ENCODE measurements at regions not wholly inside any gene's neighbourhood (a gene's known extent, or its start where the extent isn't known, plus 50 kb on each side); places are given as distances from the start of the nearest gene placed in this dataset.

DNA sequence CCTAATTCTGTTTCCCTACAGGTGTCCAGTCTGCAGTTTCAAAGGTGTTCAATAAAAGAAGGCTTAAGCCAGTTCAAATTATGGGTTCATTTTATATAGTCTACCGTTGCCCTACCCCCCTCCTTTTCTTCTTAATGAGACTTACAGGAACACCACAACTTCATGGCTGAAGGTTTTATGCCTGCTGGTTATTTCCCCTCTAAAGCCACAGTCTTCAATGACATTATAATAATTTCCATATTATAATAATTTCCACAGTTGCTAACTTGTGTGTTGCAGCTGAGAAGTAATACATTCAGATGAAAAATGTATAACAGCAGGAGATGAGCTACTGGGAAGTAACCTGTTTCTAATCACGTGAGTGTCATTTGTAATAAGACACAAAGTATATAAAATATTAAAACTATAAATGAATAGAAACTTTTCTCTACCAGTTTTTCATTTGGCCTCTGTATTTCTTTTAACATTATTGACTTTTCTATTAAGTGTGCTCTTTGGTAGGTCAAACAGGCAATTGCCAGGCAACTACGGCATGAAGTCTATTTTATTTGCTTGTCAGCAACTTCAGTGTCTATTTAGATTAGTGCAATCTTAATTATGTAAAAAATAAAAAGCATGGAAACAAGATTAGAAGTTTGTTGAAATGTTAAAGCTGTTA, 120.5 kb upstream of the HMHB1 start:
- peaks cover 0 to 3% of the 10 kb centered on the region in 2 donors for H3K36me3 Mint-ChIP-seq
- TF ChIP-seq, protein P1, sequence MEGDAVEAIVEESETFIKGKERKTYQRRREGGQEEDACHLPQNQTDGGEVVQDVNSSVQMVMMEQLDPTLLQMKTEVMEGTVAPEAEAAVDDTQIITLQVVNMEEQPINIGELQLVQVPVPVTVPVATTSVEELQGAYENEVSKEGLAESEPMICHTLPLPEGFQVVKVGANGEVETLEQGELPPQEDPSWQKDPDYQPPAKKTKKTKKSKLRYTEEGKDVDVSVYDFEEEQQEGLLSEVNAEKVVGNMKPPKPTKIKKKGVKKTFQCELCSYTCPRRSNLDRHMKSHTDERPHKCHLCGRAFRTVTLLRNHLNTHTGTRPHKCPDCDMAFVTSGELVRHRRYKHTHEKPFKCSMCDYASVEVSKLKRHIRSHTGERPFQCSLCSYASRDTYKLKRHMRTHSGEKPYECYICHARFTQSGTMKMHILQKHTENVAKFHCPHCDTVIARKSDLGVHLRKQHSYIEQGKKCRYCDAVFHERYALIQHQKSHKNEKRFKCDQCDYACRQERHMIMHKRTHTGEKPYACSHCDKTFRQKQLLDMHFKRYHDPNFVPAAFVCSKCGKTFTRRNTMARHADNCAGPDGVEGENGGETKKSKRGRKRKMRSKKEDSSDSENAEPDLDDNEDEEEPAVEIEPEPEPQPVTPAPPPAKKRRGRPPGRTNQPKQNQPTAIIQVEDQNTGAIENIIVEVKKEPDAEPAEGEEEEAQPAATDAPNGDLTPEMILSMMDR (IDR thresholded peaks at IDR 0.05): no peak
- H3K4me3 Mint-ChIP-seq: no peak overlapping the region
- WGBS (ENCODE audit: insufficient coverage): no CpG with 5 or more reads among the region's 3 CpGs
- Histone ChIP-seq H3K4me2 (replicated peaks; ENCODE audit: extremely low read depth, low read length, poor library complexity, severe bottlenecking) (no peak overlapping the region), H3K36me3 (replicated peaks in 1 of 2; ENCODE audit: control insufficient read depth in 1 of 2, insufficient read depth in 2 of 2, low read length in 2 of 2) (no peaks in the 10 kb centered on the region), H3K4me3 (replicated peaks in 1 of 3; ENCODE audit: low read depth in 2 of 3, low read length in 3 of 3) (no peak overlapping the region), H3K9me3 (replicated peaks in 1 of 2; ENCODE audit: control insufficient read depth in 1 of 2, insufficient read depth in 1 of 2, low read length in 2 of 2) (no peaks in the 10 kb centered on the region), H3K4me1 (ENCODE audit: control insufficient read depth in 1 of 2, insufficient read depth in 2 of 2, low read length in 2 of 2) (no peaks in the 10 kb centered on the region), H3K27me3 (ENCODE audit: control insufficient read depth in 2 of 2, insufficient read depth in 2 of 2, low read length in 2 of 2) (no peaks in the 10 kb centered on the region), H3K9ac (ENCODE audit: insufficient read depth, low read length, poor library complexity, severe bottlenecking) (no peak overlapping the region), H3K27ac (ENCODE audit: low read depth in 1 of 2, low read length in 2 of 2) (no peak overlapping the region), H2AFZ (ENCODE audit: insufficient read depth, low read depth, low read length, poor library complexity, severe bottlenecking) (no peak overlapping the region), H4K20me1 (ENCODE audit: insufficient read depth, low read length) (no peaks in the 10 kb centered on the region), H3K79me2 (ENCODE audit: insufficient read depth, low read length) (no peaks in the 10 kb centered on the region)
- no peak for DNase-seq
- no peaks in the 10 kb centered on the region for H3K27me3 Mint-ChIP-seq (ENCODE audit: low read depth in 3 of 3)
- intact Hi-C loops (cut with micrococcal nuclease): no loop called here
- peaks cover 3 to 8% (median 6%) of the 10 kb centered on the region in 7 donors for H3K9me3 Mint-ChIP-seq
- H3K27ac Mint-ChIP-seq: no peak overlapping the region
- H3K4me1 Mint-ChIP-seq: no peaks in the 10 kb centered on the region

DNA sequence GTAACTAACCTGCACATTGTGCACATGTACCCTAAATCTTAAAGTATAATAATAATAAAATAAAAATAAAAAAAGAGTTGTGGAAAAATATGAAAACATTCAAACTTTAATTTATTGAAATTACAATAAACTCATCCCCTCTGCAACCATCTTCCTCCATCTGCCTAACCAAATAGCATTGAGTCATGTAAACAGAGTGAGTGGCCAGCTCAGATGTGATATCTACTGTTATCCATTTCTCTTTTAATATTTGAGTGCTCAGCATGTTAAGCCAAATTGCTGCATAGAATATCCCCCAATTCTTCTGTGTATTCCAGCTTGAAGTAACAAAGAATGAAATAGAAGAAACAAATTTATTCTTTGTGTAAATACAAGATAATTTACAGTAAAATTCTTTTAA, 124.4 kb upstream of the HMHB1 start:
- H3K9me3 Mint-ChIP-seq: peaks cover 3 to 8% (median 6%) of the 10 kb centered on the region in 7 donors

More for the DNA sequence above, 124.4 kb upstream of the HMHB1 start:
- no peaks in the 10 kb centered on the region for H3K27me3 ChIP-seq (ENCODE audit: control insufficient read depth in 2 of 2, insufficient read depth in 2 of 2, low read length in 2 of 2)
- Mint-ChIP-seq H3K27me3 (ENCODE audit: low read depth in 3 of 3) (no peaks in the 10 kb centered on the region), H3K36me3 (peaks cover 0 to 3% of the 10 kb centered on the region in 2 donors), H3K27ac (no peak overlapping the region), H3K4me3 (no peak overlapping the region), H3K4me1 (no peaks in the 10 kb centered on the region)
- TF ChIP-seq, protein P1 (IDR thresholded peaks at IDR 0.05): no peak
- intact Hi-C loops (cut with micrococcal nuclease): no loop called here
- no peaks in the 10 kb centered on the region for H3K9me3 ChIP-seq (replicated peaks in 1 of 2; ENCODE audit: control insufficient read depth in 1 of 2, insufficient read depth in 1 of 2, low read length in 2 of 2)
- H3K27ac ChIP-seq (ENCODE audit: low read depth in 1 of 2, low read length in 2 of 2): no peak overlapping the region
- DNase-seq: no peak
- no peaks in the 10 kb centered on the region for H4K20me1 ChIP-seq (ENCODE audit: insufficient read depth, low read length)
- no peak overlapping the region for H3K4me2 ChIP-seq (replicated peaks; ENCODE audit: extremely low read depth, low read length, poor library complexity, severe bottlenecking)
- H3K36me3 ChIP-seq (replicated peaks in 1 of 2; ENCODE audit: control insufficient read depth in 1 of 2, insufficient read depth in 2 of 2, low read length in 2 of 2): no peaks in the 10 kb centered on the region
- no peaks in the 10 kb centered on the region for H3K79me2 ChIP-seq (ENCODE audit: insufficient read depth, low read length)
- no peak overlapping the region for H3K9ac ChIP-seq (ENCODE audit: insufficient read depth, low read length, poor library complexity, severe bottlenecking)
- H3K4me3 ChIP-seq (replicated peaks in 1 of 3; ENCODE audit: low read depth in 2 of 3, low read length in 3 of 3): no peak overlapping the region
- H2AFZ ChIP-seq (ENCODE audit: insufficient read depth, low read depth, low read length, poor library complexity, severe bottlenecking): no peak overlapping the region
- no peaks in the 10 kb centered on the region for H3K4me1 ChIP-seq (ENCODE audit: control insufficient read depth in 1 of 2, insufficient read depth in 2 of 2, low read length in 2 of 2)
